GM12878 (cell line): ENCODE measurements at regions not wholly inside any gene's neighbourhood (a gene's known extent, or its start where the extent isn't known, plus 50 kb on each side); places are given as distances from the start of the nearest gene placed in this dataset.

Experiments used
- ATAC-seq: fragments of 200-7000 bp; cut with Tn5 transposase; 3 replicates; pipeline ENCODE4 v1.9.1; 2020; ENCODE audit warnings: mild to moderate bottlenecking, moderate library complexity
- BruUV-seq: library from RNA; stranded (reverse); fragments of 400-500 nt; replicated peaks from 2 replicates; lab custom pipeline; 2021; lab: Mats Ljungman, UMichigan
- CTCF ChIA-PET: fragments of 300-600 bp; sonication (Branson Sonifier 250); formaldehyde crosslinking; extraction: SDS; loops from one replicate; lab custom pipeline; 2021; ENCODE audit warnings: inconsistent platforms; lab: Yijun Ruan, JAX
- POLR2A ChIA-PET: fragments of 350-600 bp; formaldehyde crosslinking; extraction: SDS; loops from one replicate; lab custom pipeline; 2021; ENCODE audit warnings: inconsistent platforms; lab: Charles Lee
- RAD21 ChIA-PET: fragments of 300-600 bp; sonication (Branson Sonifier 250); formaldehyde crosslinking; loops from one replicate; lab custom pipeline; 2023; ENCODE audit warnings: antibody characterized with exemption; ENCODE audit not compliant: unreplicated experiment; lab: Charles Lee
- SMC1A ChIA-PET: fragments of 300-600 bp; sonication (Branson Sonifier 250); formaldehyde crosslinking; loops from one replicate; lab custom pipeline; 2023; ENCODE audit not compliant: unreplicated experiment, uncharacterized antibody; lab: Charles Lee
- DNase-seq: peaks from one replicate; pipeline ENCODE4 v3.0.0-alpha.2; 2011; ENCODE audit warnings: low read depth, low spot score
- FAIRE-seq: peaks from 3 replicates; lab custom pipeline; 2011; peaks lifted over from hg19 to GRCh38; lab: Jason Lieb, UNC
- H2AFZ ChIP-seq: 2 replicates; pipeline ENCODE4 v1.6.0; 2011; ENCODE audit warnings: low read depth, low read length, control low read depth; ENCODE audit not compliant: control insufficient read depth
- H3K27ac ChIP-seq: 2 replicates; pipeline ENCODE4 v1.5.1; 2011; ENCODE audit warnings: control low read depth; ENCODE audit not compliant: control insufficient read depth, insufficient read depth
- H3K27me3 ChIP-seq, 2 experiments: replicated peaks in 1 of 2; 2 replicates each; pipeline versions ENCODE4 v1.6.0 to v1.6.1; 2011; ENCODE audit warnings: low read length in 1 of 2; ENCODE audit not compliant: control insufficient read depth in 2 of 2, insufficient read depth in 2 of 2
- H3K36me3 ChIP-seq, 2 experiments: 2 replicates each; pipeline ENCODE4 v1.5.1; 2011; ENCODE audit warnings: low read length in 1 of 2; ENCODE audit not compliant: control insufficient read depth in 2 of 2, insufficient read depth in 2 of 2
- H3K4me1 ChIP-seq: 2 replicates; pipeline ENCODE4 v1.6.1; 2011; ENCODE audit warnings: mild to moderate bottlenecking, low read length, moderate library complexity, mixed read lengths; ENCODE audit not compliant: control insufficient read depth, insufficient read depth
- H3K4me2 ChIP-seq: 2 replicates; pipeline ENCODE4 v1.6.0; 2011; ENCODE audit warnings: control low read depth; ENCODE audit not compliant: control insufficient read depth, insufficient read depth
- H3K4me3 ChIP-seq: fragments of 200-600 bp; sonication (generic); 2 replicates; pipeline ENCODE4 v1.5.1; 2016
- H3K79me2 ChIP-seq: 2 replicates; pipeline ENCODE4 v1.6.0; 2011; ENCODE audit warnings: low read length; ENCODE audit not compliant: control insufficient read depth, insufficient read depth
- H3K9ac ChIP-seq: 2 replicates; pipeline ENCODE4 v1.8.0; 2011; ENCODE audit warnings: low read length, control low read depth, mixed read lengths; ENCODE audit not compliant: control insufficient read depth, insufficient read depth
- H3K9me3 ChIP-seq: replicated peaks from 3 replicates; pipeline ENCODE4 v1.5.1; 2011; ENCODE audit warnings: mild to moderate bottlenecking, low read length; ENCODE audit not compliant: control insufficient read depth, insufficient read depth
- H4K20me1 ChIP-seq: 2 replicates; pipeline ENCODE4 v1.6.0; 2011; ENCODE audit not compliant: control insufficient read depth, insufficient read depth
- BRCA1 ChIP-seq: IDR thresholded peaks from 2 replicates; pipeline ENCODE4 v1.6.1; 2011; ENCODE audit warnings: low read depth, low read length, improper control_type of control experiment
- ESRRA ChIP-seq: IDR thresholded peaks from 2 replicates; pipeline ENCODE4 v1.6.1; 2012; ENCODE audit warnings: mild to moderate bottlenecking, low read length, improper control_type of control experiment
- NR2F1 ChIP-seq: fragments of 450-650 bp; conservative IDR thresholded peaks from 2 replicates; pipeline ENCODE4 v1.6.1; 2017; ENCODE audit warnings: mild to moderate bottlenecking
- POLR2AphosphoS5 ChIP-seq: IDR thresholded peaks from 2 replicates; pipeline ENCODE4 v1.6.1; 2011; ENCODE audit warnings: mild to moderate bottlenecking, low read length, inconsistent platforms
- STAT3 ChIP-seq: IDR thresholded peaks from 2 replicates; pipeline ENCODE4 v1.6.1; 2011; ENCODE audit warnings: low read depth, low read length, improper control_type of control experiment
- SUZ12 ChIP-seq: fragments of 200-600 bp; sonication (generic); IDR thresholded peaks from one replicate; pipeline ENCODE4 v1.6.1; 2018; ENCODE audit warnings: antibody characterized with exemption, mild to moderate bottlenecking; ENCODE audit not compliant: unreplicated experiment
- WGBS: methylation state at CpG from one replicate; pipeline ENCODE4 v1.1.6; 2016; ENCODE audit warnings: low lambda C conversion rate; ENCODE audit not compliant: insufficient replicate concordance, insufficient coverage; ENCODE audit errors: missing lambda C conversion rate; 5-methylcytosine and 5-hydroxymethylcytosine counted together
- in situ Hi-C: fragments of 300-500 bp; cut with MboI; formaldehyde crosslinking; loops from 9 replicates; pipeline ENCODE4 v1.14.3; 2018; ENCODE audit warnings: mixed read lengths
- intact Hi-C: fragments of 100-400 bp; cut with micrococcal nuclease; formaldehyde crosslinking; loops from one replicate; pipeline ENCODE4 v1.14.2; 2022; ENCODE audit not compliant: unreplicated experiment
- TF ChIP-seq, protein P1 (sequence below): IDR thresholded peaks from 2 replicates; pipeline ENCODE4 v1.6.1; 2012; ENCODE audit warnings: low read depth, low read length, improper control_type of control experiment
- TF ChIP-seq, protein P2 (sequence below): IDR thresholded peaks from 2 replicates; pipeline ENCODE4 v1.6.1; 2012; ENCODE audit warnings: low read depth, low read length, improper control_type of control experiment

GRCh38 chr6:10138917-10139316 lies 276.0 kb downstream of the TFAP2A start:
- intact Hi-C loops, result no loop called here
- Histone ChIP-seq H3K4me3 (no peak overlapping the region), H3K36me3 (no peaks in the 10 kb centered on the region), H3K4me2 (no peak overlapping the region), H3K9me3 (no peaks in the 10 kb centered on the region), H3K27me3 (no peaks in the 10 kb centered on the region), H4K20me1 (no peaks in the 10 kb centered on the region), H3K9ac (no peak overlapping the region), H3K79me2 (no peaks in the 10 kb centered on the region), H2AFZ (no peak overlapping the region), H3K27ac (no peak overlapping the region), H3K4me1 (no peaks in the 10 kb centered on the region)
- ChIA-PET CTCF (no interaction called here), SMC1A (no interaction called here), RAD21 (no interaction called here), POLR2A (no interaction called here)
- 2% methylated on average over 3 of the region's 3 CpGs for WGBS
- no peak for DNase-seq
- BruUV-seq, result no TSS peak
- in situ Hi-C loops, result no loop called here
- FAIRE-seq, result no peak
- TF ChIP-seq, protein P1, sequence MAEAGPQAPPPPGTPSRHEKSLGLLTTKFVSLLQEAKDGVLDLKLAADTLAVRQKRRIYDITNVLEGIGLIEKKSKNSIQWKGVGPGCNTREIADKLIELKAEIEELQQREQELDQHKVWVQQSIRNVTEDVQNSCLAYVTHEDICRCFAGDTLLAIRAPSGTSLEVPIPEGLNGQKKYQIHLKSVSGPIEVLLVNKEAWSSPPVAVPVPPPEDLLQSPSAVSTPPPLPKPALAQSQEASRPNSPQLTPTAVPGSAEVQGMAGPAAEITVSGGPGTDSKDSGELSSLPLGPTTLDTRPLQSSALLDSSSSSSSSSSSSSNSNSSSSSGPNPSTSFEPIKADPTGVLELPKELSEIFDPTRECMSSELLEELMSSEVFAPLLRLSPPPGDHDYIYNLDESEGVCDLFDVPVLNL, result no peak
- TF ChIP-seq POLR2AphosphoS5 (no peak), NR2F1 (no peak), STAT3 (no peak), ESRRA (no peak), SUZ12 (no peak), BRCA1 (no peak)
- TF ChIP-seq, protein P2, sequence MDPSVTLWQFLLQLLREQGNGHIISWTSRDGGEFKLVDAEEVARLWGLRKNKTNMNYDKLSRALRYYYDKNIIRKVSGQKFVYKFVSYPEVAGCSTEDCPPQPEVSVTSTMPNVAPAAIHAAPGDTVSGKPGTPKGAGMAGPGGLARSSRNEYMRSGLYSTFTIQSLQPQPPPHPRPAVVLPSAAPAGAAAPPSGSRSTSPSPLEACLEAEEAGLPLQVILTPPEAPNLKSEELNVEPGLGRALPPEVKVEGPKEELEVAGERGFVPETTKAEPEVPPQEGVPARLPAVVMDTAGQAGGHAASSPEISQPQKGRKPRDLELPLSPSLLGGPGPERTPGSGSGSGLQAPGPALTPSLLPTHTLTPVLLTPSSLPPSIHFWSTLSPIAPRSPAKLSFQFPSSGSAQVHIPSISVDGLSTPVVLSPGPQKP, result no peak
- ATAC-seq, result no peak
